ENCODE measurements at regions not wholly inside any gene's neighbourhood (a gene's known extent, or its start where the extent isn't known, plus 50 kb on each side); places are given as distances from the start of the nearest gene placed in this dataset.

GRCh38 chr5:115736690-115737005, 79.8 kb downstream of the CDO1 start:
- H3K4me1 ChIP-seq, result peaks cover 10% of the 10 kb centered on the region
- 43 to 95% methylated on average over 1 of the region's 1 CpG for WGBS, 2 donors
- TF ChIP-seq POLR2A (IDR thresholded peaks at IDR 0.05), result no peak
- TF ChIP-seq CTCF (IDR thresholded peaks at IDR 0.05), result no peak
- no peaks in the 10 kb centered on the region for H3K36me3 ChIP-seq (replicated peaks in 1 of 2; ENCODE audit: insufficient read depth in 1 of 2, low read depth in 2 of 2)
- ATAC-seq, result no peak
- intact Hi-C loops (cut with DNase I), result no loop called here
- DNase-seq, result no peak
- H3K27me3 ChIP-seq, result no peaks in the 10 kb centered on the region
- H3K9me3 ChIP-seq, result no peaks in the 10 kb centered on the region
- no peak overlapping the region for H3K27ac ChIP-seq
- H3K4me3 ChIP-seq, result no peak overlapping the region

GRCh38 chr5:115736004-115736689, 80.3 kb downstream of the CDO1 start:
- peaks cover 10% of the 10 kb centered on the region for H3K4me1 ChIP-seq
- no peaks in the 10 kb centered on the region for H3K36me3 ChIP-seq (replicated peaks in 1 of 2; ENCODE audit: insufficient read depth in 1 of 2, low read depth in 2 of 2)
- H3K27ac ChIP-seq, result no peak overlapping the region
- no peaks in the 10 kb centered on the region for H3K9me3 ChIP-seq
- intact Hi-C loops (cut with DNase I), result no loop called here
- 72 to 75% methylated on average over 3 of the region's 3 CpGs for WGBS, 2 donors
- H3K4me3 ChIP-seq, result no peak overlapping the region
- ATAC-seq, result no peak
- TF ChIP-seq POLR2A (IDR thresholded peaks at IDR 0.05), result no peak
- no peak for TF ChIP-seq CTCF (IDR thresholded peaks at IDR 0.05)
- DNase-seq, result no peak
- no peaks in the 10 kb centered on the region for H3K27me3 ChIP-seq

- 64 to 85% methylated on average over 7 of the region's 7 CpGs for WGBS, 2 donors
- ATAC-seq (no peak), DNase-seq (no peak)
- no peak overlapping the region for H3K27ac ChIP-seq
- no peak overlapping the region for H3K4me3 ChIP-seq
- H3K4me1 ChIP-seq, result peaks cover 10% of the 10 kb centered on the region
- TF ChIP-seq CTCF (IDR thresholded peaks at IDR 0.05), result no peak
- no peak for TF ChIP-seq POLR2A (IDR thresholded peaks at IDR 0.05)
- intact Hi-C loops (cut with DNase I), result no loop called here
- no peaks in the 10 kb centered on the region for H3K9me3 ChIP-seq
- no peaks in the 10 kb centered on the region for H3K27me3 ChIP-seq
- H3K36me3 ChIP-seq (replicated peaks in 1 of 2; ENCODE audit: insufficient read depth in 1 of 2, low read depth in 2 of 2), result no peaks in the 10 kb centered on the region
Measured at GRCh38 chr5:115735108-115735998, 81.1 kb downstream of the CDO1 start.

GRCh38 chr5:115733607-115734006, 82.9 kb downstream of the CDO1 start:
- no peaks in the 10 kb centered on the region for H3K27me3 ChIP-seq
- TF ChIP-seq POLR2A (IDR thresholded peaks at IDR 0.05) (no peak), CTCF (IDR thresholded peaks at IDR 0.05) (no peak)
- WGBS, 2 donors, result 74 to 88% methylated on average over 2 of the region's 2 CpGs
- H3K27ac ChIP-seq, result no peak overlapping the region
- H3K9me3 ChIP-seq, result no peaks in the 10 kb centered on the region
- intact Hi-C loops (cut with DNase I), result no loop called here
- peaks cover 2% of the 10 kb centered on the region for H3K4me1 ChIP-seq
- DNase-seq (no peak), ATAC-seq (no peak)
- H3K4me3 ChIP-seq, result no peak overlapping the region
- H3K36me3 ChIP-seq (replicated peaks in 1 of 2; ENCODE audit: insufficient read depth in 1 of 2, low read depth in 2 of 2), result no peaks in the 10 kb centered on the region
